Left ventricle myocardium inferior (tissue), 1 donor: ENCODE measurements at regions not wholly inside any gene's neighbourhood (a gene's known extent, or its start where the extent isn't known, plus 50 kb on each side); places are given as distances from the start of the nearest gene placed in this dataset.

Source experiments
- DNase-seq: peaks from one replicate; pipeline ENCODE4 v3.0.0-alpha.2; 2020
- H3K27ac ChIP-seq: fragments of 200-600 bp; replicated peaks from 2 replicates; pipeline ENCODE4 v1.8.0; 2021
- H3K27me3 ChIP-seq: fragments of 200-600 bp; 2 replicates; pipeline ENCODE4 v1.8.0; 2021; ENCODE audit warnings: low read depth
- H3K36me3 ChIP-seq: fragments of 200-600 bp; 2 replicates; pipeline ENCODE4 v1.8.0; 2021
- H3K4me1 ChIP-seq: fragments of 200-600 bp; 2 replicates; pipeline ENCODE4 v1.8.0; 2021
- H3K4me3 ChIP-seq: fragments of 200-600 bp; 2 replicates; pipeline ENCODE4 v1.8.0; 2021; ENCODE audit warnings: mild to moderate bottlenecking, moderate library complexity
- H3K9me3 ChIP-seq: fragments of 200-600 bp; replicated peaks from 2 replicates; pipeline ENCODE4 v1.8.0; 2021
- intact Hi-C: fragments of 100-400 bp; cut with micrococcal nuclease; formaldehyde crosslinking; loops from one replicate; pipeline ENCODE4 v1.11.0; 2022
- TF ChIP-seq, protein P1 (sequence below): fragments of 200-600 bp; IDR thresholded peaks from 2 replicates; pipeline ENCODE4 v1.8.0; 2021; ENCODE audit warnings: antibody characterized with exemption, mild to moderate bottlenecking, borderline replicate concordance
- donor health status: DM: no; HTN: yes; CAD: no; lungs with severe emphysema.

DNA sequence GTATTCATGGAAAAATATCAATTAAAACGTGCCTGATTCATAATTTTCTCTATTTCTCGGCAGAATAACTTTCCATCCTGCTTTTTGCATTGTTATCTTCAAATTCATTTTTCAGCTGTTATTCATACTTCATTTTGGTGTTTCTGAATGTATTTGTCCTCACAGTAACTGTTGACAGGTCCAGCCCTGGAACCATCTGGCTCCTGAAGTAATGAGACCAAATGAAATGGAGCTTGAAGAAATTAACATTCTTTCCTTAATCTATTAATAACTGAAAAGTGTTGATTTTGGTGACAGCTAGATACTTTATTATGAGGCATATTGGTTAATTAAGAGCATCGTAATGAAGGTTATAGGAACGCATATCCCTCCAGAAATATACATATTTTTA lies 257.0 kb upstream of the MINDY3 start:
- no peaks in the 10 kb centered on the region for H3K36me3 ChIP-seq
- no peak for DNase-seq
- no peak overlapping the region for H3K27ac ChIP-seq
- intact Hi-C loops = no loop called here
- no peak overlapping the region for H3K4me3 ChIP-seq
- H3K4me1 ChIP-seq = no peaks in the 10 kb centered on the region
- no peaks in the 10 kb centered on the region for H3K9me3 ChIP-seq
- TF ChIP-seq, protein P1, sequence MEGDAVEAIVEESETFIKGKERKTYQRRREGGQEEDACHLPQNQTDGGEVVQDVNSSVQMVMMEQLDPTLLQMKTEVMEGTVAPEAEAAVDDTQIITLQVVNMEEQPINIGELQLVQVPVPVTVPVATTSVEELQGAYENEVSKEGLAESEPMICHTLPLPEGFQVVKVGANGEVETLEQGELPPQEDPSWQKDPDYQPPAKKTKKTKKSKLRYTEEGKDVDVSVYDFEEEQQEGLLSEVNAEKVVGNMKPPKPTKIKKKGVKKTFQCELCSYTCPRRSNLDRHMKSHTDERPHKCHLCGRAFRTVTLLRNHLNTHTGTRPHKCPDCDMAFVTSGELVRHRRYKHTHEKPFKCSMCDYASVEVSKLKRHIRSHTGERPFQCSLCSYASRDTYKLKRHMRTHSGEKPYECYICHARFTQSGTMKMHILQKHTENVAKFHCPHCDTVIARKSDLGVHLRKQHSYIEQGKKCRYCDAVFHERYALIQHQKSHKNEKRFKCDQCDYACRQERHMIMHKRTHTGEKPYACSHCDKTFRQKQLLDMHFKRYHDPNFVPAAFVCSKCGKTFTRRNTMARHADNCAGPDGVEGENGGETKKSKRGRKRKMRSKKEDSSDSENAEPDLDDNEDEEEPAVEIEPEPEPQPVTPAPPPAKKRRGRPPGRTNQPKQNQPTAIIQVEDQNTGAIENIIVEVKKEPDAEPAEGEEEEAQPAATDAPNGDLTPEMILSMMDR = no peak
- peaks cover 7% of the 10 kb centered on the region for H3K27me3 ChIP-seq

DNA sequence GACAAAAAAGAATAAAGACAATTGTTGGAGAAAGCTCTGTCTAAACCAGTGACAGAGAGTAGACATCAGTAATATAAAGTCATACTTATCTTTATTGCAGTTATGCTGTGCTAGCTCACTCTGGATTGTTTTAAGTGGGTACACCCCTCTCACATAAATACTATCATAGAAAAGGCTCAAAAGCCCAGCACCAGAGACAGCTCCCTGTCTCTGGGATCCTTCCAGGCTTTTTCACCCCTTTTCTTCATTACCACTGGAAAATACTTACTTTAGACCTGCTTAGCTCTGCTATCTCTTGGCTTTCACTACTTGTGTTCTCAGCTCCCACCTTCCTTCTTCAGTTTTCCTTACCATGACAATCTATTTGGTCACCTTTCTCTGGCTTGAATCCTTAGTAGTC lies 259.1 kb upstream of the MINDY3 start:
- no peak for DNase-seq
- Histone ChIP-seq H3K9me3 (no peaks in the 10 kb centered on the region), H3K4me3 (no peak overlapping the region), H3K27ac (no peak overlapping the region), H3K4me1 (no peaks in the 10 kb centered on the region), H3K27me3 (peaks cover 15% of the 10 kb centered on the region), H3K36me3 (no peaks in the 10 kb centered on the region)
- intact Hi-C loops = no loop called here
- TF ChIP-seq, protein P1 = no peak

DNA sequence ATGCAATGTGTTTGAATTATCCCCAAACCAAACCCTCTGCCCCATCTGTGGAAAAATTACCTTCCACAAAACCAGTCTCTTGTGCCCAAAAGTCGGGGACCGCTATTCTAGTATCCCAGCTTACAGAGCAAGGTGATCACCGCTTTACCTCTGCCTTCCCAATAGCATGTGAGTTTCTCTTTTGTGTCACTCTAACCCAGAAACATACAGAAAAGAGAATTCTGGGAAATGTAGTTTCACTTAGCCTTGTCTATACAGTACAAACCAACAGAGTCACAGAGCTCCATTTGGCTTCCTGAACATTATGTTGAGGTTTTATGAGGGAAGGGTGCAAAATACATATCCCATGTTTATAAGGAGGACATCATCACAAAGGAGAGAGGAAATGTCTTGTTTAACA lies 260.3 kb upstream of the MINDY3 start:
- Histone ChIP-seq H3K27ac (no peak overlapping the region), H3K4me1 (no peaks in the 10 kb centered on the region), H3K4me3 (no peak overlapping the region), H3K9me3 (no peaks in the 10 kb centered on the region), H3K27me3 (peaks cover 15% of the 10 kb centered on the region), H3K36me3 (no peaks in the 10 kb centered on the region)
- TF ChIP-seq, protein P1 = no peak
- intact Hi-C loops = no loop called here
- DNase-seq = no peak

DNA sequence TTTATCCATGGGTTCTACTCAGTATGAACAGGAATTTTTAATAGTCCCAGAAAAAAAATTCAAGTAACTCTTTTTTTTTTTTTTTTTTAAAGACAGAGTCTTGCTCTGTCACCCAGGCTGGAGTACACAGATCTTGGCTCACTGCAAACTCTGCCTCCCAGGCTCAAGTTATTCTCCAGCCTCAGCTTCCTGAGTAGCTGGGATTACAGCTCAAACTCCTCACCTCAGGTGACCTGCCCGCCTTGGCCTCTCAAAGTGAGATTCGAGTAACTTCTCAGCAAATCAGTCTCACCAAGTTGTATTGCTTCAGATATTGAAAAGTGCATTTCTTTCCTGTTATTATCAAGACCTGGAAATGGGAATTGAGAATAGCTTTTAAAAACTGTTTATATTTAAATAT lies 281.2 kb upstream of the MINDY3 start:
- Histone ChIP-seq H3K27me3 (peaks cover 5% of the 10 kb centered on the region), H3K36me3 (no peaks in the 10 kb centered on the region), H3K27ac (no peak overlapping the region), H3K9me3 (peaks cover 2% of the 10 kb centered on the region), H3K4me3 (no peak overlapping the region), H3K4me1 (no peaks in the 10 kb centered on the region)
- TF ChIP-seq, protein P1 = no peak
- no peak for DNase-seq
- intact Hi-C loops = no loop called here

DNA sequence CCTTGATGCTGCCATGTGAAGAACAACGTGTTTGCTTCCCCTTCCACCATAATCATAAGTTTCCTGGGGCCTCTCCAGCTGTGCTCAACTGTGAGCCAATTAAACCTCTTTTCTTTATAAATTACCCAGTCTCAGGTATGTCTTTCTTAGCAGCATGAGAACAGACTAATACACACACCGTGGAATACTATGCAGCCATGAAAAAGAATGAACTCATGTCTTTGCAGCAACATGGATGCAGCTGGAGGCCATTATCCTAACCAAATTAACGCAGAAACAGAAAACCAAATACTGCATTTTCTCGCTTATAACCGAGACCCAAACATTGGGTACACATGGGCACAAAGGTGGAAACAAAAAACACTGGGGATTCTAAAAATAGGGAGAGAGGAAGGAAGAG lies 286.7 kb upstream of the MINDY3 start:
- peaks cover 17% of the 10 kb centered on the region for H3K9me3 ChIP-seq
- H3K4me1 ChIP-seq = no peaks in the 10 kb centered on the region
- H3K4me3 ChIP-seq = no peak overlapping the region
- intact Hi-C loops = no loop called here
- peaks cover 5% of the 10 kb centered on the region for H3K27me3 ChIP-seq
- DNase-seq = no peak
- H3K36me3 ChIP-seq = no peaks in the 10 kb centered on the region
- TF ChIP-seq, protein P1 = no peak
- H3K27ac ChIP-seq = no peak overlapping the region

DNA sequence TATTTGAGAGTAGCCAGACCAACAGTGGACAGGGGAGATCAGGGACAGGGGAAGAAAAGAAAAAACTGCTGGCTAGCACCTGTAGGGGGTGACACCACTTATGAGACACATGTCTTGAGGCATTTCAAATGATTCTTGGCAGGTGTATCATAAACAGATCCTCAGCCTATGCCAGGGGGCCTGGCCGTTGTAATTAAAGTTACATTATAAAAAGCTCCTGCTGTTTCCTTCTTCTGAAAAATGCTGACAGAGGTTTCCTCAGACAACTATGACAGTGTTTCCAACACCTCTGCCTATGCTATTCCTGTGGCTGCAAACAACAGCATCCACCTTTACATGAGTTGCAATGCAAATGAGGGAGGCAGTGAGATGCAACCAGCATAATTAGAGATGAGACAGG lies 281.0 kb upstream of the PTER start:
- Histone ChIP-seq H3K27ac (no peak overlapping the region), H3K9me3 (peaks cover 6% of the 10 kb centered on the region), H3K36me3 (no peaks in the 10 kb centered on the region), H3K27me3 (no peaks in the 10 kb centered on the region), H3K4me1 (peaks cover 5% of the 10 kb centered on the region), H3K4me3 (no peak overlapping the region)
- intact Hi-C loops = no loop called here
- DNase-seq = no peak
- TF ChIP-seq, protein P1 = no peak
